ENCODE measurements at regions not wholly inside any gene's neighbourhood (a gene's known extent, or its start where the extent isn't known, plus 50 kb on each side); places are given as distances from the start of the nearest gene placed in this dataset.

- no peak for TF ChIP-seq CTCF (IDR thresholded peaks at IDR 0.05)
- no peak for TF ChIP-seq POLR2A (IDR thresholded peaks at IDR 0.05)
These were observed 168.9 kb downstream of the LMO4 start for GRCh38 chr1:87497380-87498203.
